ENCODE measurements at regions not wholly inside any gene's neighbourhood (a gene's known extent, or its start where the extent isn't known, plus 50 kb on each side); places are given as distances from the start of the nearest gene placed in this dataset.

- no peak overlapping the region for H3K4me3 ChIP-seq (ENCODE audit: low read depth, low read length, poor library complexity, severe bottlenecking)
- no peaks in the 10 kb centered on the region for H3K9me2 ChIP-seq (ENCODE audit: insufficient read depth, low read length)
- intact Hi-C loops (cut with micrococcal nuclease; ENCODE audit: unreplicated experiment): no loop called here
- H3K4me1 ChIP-seq (ENCODE audit: insufficient read depth, low read length, poor library complexity, severe bottlenecking): no peaks in the 10 kb centered on the region
- no peaks in the 10 kb centered on the region for H3K36me3 ChIP-seq (ENCODE audit: insufficient read depth, low read length)
- H4K20me1 ChIP-seq (ENCODE audit: insufficient read depth, low read length): no peaks in the 10 kb centered on the region
- no peaks in the 10 kb centered on the region for H3K79me2 ChIP-seq (ENCODE audit: insufficient read depth, low read depth, low read length)
- TF ChIP-seq, protein P1, sequence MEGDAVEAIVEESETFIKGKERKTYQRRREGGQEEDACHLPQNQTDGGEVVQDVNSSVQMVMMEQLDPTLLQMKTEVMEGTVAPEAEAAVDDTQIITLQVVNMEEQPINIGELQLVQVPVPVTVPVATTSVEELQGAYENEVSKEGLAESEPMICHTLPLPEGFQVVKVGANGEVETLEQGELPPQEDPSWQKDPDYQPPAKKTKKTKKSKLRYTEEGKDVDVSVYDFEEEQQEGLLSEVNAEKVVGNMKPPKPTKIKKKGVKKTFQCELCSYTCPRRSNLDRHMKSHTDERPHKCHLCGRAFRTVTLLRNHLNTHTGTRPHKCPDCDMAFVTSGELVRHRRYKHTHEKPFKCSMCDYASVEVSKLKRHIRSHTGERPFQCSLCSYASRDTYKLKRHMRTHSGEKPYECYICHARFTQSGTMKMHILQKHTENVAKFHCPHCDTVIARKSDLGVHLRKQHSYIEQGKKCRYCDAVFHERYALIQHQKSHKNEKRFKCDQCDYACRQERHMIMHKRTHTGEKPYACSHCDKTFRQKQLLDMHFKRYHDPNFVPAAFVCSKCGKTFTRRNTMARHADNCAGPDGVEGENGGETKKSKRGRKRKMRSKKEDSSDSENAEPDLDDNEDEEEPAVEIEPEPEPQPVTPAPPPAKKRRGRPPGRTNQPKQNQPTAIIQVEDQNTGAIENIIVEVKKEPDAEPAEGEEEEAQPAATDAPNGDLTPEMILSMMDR (conservative IDR thresholded peaks at IDR 0.05; ENCODE audit: low read length): no peak
- no peak for TF ChIP-seq EZH2phosphoT487 (IDR thresholded peaks at IDR 0.05; ENCODE audit: borderline replicate concordance, low read depth, low read length)
- no peak overlapping the region for H3K4me2 ChIP-seq (ENCODE audit: low read length)
- no peak overlapping the region for H2AFZ ChIP-seq (ENCODE audit: low read length)
- BruUV-seq (replicated peaks): no TSS peak
- H3K9me3 ChIP-seq (ENCODE audit: low read length): no peaks in the 10 kb centered on the region
- ChIA-PET POLR2A (interaction anchor here (1.2 kb wide), 1 partner anchor 9 kb away, joined by 3 read pairs; no protein-coding TSS in a partner anchor), CTCF (ENCODE audit: unreplicated experiment) (no interaction called here)
- H3K27ac ChIP-seq (ENCODE audit: low read depth, low read length, poor library complexity, severe bottlenecking): no peak overlapping the region
- no peak for DNase-seq (ENCODE audit: low spot score)
Observed at GRCh38 chr5:24904981-24905517, 260.3 kb upstream of the CDH10 start.

DNA sequence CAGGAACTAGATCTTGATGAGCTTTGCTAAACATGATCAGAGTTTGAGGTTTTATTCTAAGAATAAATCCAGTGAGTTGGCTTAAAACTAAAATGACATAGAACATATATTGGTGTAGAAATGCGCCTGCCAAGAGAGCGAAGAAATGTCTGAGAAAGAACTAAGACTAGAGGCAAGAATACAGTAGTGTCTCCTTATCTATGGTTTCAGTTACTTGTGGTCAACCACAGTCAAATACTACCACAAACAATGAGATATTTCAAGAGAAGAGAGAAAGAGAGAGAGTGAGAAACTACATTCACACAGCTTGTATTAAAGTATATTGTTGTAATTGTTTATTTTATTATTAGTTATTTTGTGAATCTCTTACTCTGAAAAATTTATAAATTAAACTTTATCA, 254.4 kb upstream of the CDH10 start:
- H4K20me1 ChIP-seq (ENCODE audit: insufficient read depth, low read length): no peaks in the 10 kb centered on the region
- H3K27ac ChIP-seq (ENCODE audit: low read depth, low read length, poor library complexity, severe bottlenecking): no peak overlapping the region
- H2AFZ ChIP-seq (ENCODE audit: low read length): no peak overlapping the region
- no TSS peak for BruUV-seq (replicated peaks)
- ChIA-PET POLR2A (no interaction called here), CTCF (ENCODE audit: unreplicated experiment) (no interaction called here)
- H3K9me2 ChIP-seq (ENCODE audit: insufficient read depth, low read length): no peaks in the 10 kb centered on the region
- no peaks in the 10 kb centered on the region for H3K36me3 ChIP-seq (ENCODE audit: insufficient read depth, low read length)
- TF ChIP-seq EZH2phosphoT487 (IDR thresholded peaks at IDR 0.05; ENCODE audit: borderline replicate concordance, low read depth, low read length): no peak
- TF ChIP-seq, protein P1 (conservative IDR thresholded peaks at IDR 0.05; ENCODE audit: low read length): no peak
- H3K4me1 ChIP-seq (ENCODE audit: insufficient read depth, low read length, poor library complexity, severe bottlenecking): no peaks in the 10 kb centered on the region
- DNase-seq (ENCODE audit: low spot score): no peak
- H3K4me2 ChIP-seq (ENCODE audit: low read length): no peak overlapping the region
- H3K79me2 ChIP-seq (ENCODE audit: insufficient read depth, low read depth, low read length): no peaks in the 10 kb centered on the region
- intact Hi-C loops (cut with micrococcal nuclease; ENCODE audit: unreplicated experiment): no loop called here
- no peak overlapping the region for H3K4me3 ChIP-seq (ENCODE audit: low read depth, low read length, poor library complexity, severe bottlenecking)
- H3K9me3 ChIP-seq (ENCODE audit: low read length): 0 out of 2 replicates have a peak, but pooled peaks cover 3% of the 10 kb centered on the region

DNA sequence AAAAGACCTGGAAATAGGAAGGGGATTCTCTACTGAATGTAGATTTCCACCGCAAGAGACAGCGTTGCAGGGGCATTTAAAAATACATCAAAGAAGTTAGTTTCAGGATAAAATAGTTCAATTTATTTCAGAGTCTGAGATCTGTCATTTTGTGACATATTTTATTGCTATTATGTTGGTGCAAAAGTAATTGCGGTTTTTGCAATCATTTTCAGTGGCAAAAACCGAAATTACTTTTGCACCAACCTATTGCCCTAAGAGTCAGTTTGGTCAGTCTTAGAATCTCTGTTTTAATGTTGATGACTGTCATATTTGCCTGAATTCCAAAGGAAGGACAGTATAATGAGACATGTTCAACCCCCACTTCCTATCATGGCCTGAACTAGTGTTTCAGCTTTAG, 219.5 kb upstream of the CDH10 start:
- Histone ChIP-seq H3K27ac (ENCODE audit: low read depth, low read length, poor library complexity, severe bottlenecking) (no peak overlapping the region), H3K4me1 (ENCODE audit: insufficient read depth, low read length, poor library complexity, severe bottlenecking) (no peaks in the 10 kb centered on the region), H3K9me2 (ENCODE audit: insufficient read depth, low read length) (no peaks in the 10 kb centered on the region), H3K4me3 (ENCODE audit: low read depth, low read length, poor library complexity, severe bottlenecking) (no peak overlapping the region), H3K9me3 (ENCODE audit: low read length) (no peaks in the 10 kb centered on the region), H4K20me1 (ENCODE audit: insufficient read depth, low read length) (no peaks in the 10 kb centered on the region), H3K36me3 (ENCODE audit: insufficient read depth, low read length) (no peaks in the 10 kb centered on the region), H3K79me2 (ENCODE audit: insufficient read depth, low read depth, low read length) (no peaks in the 10 kb centered on the region), H3K4me2 (ENCODE audit: low read length) (no peak overlapping the region), H2AFZ (ENCODE audit: low read length) (no peak overlapping the region)
- no TSS peak for BruUV-seq (replicated peaks)
- no peak for TF ChIP-seq EZH2phosphoT487 (IDR thresholded peaks at IDR 0.05; ENCODE audit: borderline replicate concordance, low read depth, low read length)
- TF ChIP-seq, protein P1 (conservative IDR thresholded peaks at IDR 0.05; ENCODE audit: low read length): no peak
- DNase-seq (ENCODE audit: low spot score): no peak
- intact Hi-C loops (cut with micrococcal nuclease; ENCODE audit: unreplicated experiment): no loop called here
- CTCF ChIA-PET (ENCODE audit: unreplicated experiment): no interaction called here
- POLR2A ChIA-PET: no interaction called here

Measured in OCI-LY7 (cell line).